A549 (cell line): ENCODE measurements at regions not wholly inside any gene's neighbourhood (a gene's known extent, or its start where the extent isn't known, plus 50 kb on each side); places are given as distances from the start of the nearest gene placed in this dataset.
"Not testable (repeated sequence)": the region's sequence is repeated elsewhere in the genome, so short reads cannot be mapped to it uniquely, and the experiment has no call there.

Experiments
- ATAC-seq, 2 experiments: fragments of 200-7000 bp in 1 of 2; fragments of >200 bp in 1 of 2; cut with Nextera tagmentation in 1 of 2; cut with Tn5 transposase in 1 of 2; 3 replicates each; pipeline versions ENCODE4 v1.8.0 to v1.9.1; 2018 to 2020; ENCODE audit warnings: mild to moderate bottlenecking in 1 of 2, moderate library complexity in 1 of 2
- CTCF ChIA-PET: fragments of 300-600 bp; sonication (Branson Sonifier 250); formaldehyde crosslinking; extraction: SDS; loops from one replicate; lab custom pipeline; 2021; ENCODE audit warnings: antibody characterized with exemption, inconsistent platforms; lab: Yijun Ruan, JAX
- POLR2A ChIA-PET: fragments of 350-600 bp; formaldehyde crosslinking; extraction: SDS; loops from one replicate; lab custom pipeline; 2021; ENCODE audit warnings: antibody characterized with exemption, inconsistent platforms; lab: Yijun Ruan, JAX
- DNase-seq, 2 experiments: peaks; one replicate each; pipeline versions ENCODE4 v3.0.0 to v3.0.0-alpha.2; 2011 to 2016; ENCODE audit warnings: low read depth in 1 of 2, low spot score in 1 of 2
- FAIRE-seq: peaks from 2 replicates; lab custom pipeline; 2011; peaks lifted over from hg19 to GRCh38; lab: Jason Lieb, UNC
- H3K27ac ChIP-seq, 2 experiments: fragments of >200 bp; sonication (Bioruptor Twin); formaldehyde crosslinking; 3 replicates each; pipeline ENCODE4 v1.5.1; 2016 to 2017
- H3K4me1 ChIP-seq: fragments of >200 bp; sonication (Bioruptor Twin); formaldehyde crosslinking; 3 replicates; pipeline ENCODE4 v1.6.1; 2016
- H3K4me2 ChIP-seq: fragments of >200 bp; sonication (Bioruptor Twin); formaldehyde crosslinking; 3 replicates; pipeline ENCODE4 v1.6.1; 2016
- H3K4me3 ChIP-seq: fragments of >200 bp; sonication (Bioruptor Twin); formaldehyde crosslinking; 3 replicates; pipeline ENCODE4 v1.5.1; 2016
- H3K9me3 ChIP-seq: fragments of >200 bp; sonication (Bioruptor Twin); formaldehyde crosslinking; 3 replicates; pipeline ENCODE4 v1.6.1; 2016
- ATOH8 ChIP-seq: fragments of 250-450 bp; sonication (Bioruptor Pico); IDR thresholded peaks from 2 replicates; pipeline ENCODE4 v1.5.0; 2020; ENCODE audit warnings: low read depth, mild to moderate bottlenecking, moderate library complexity
- ELK1 ChIP-seq: fragments of 150-350 bp; IDR thresholded peaks from 2 replicates; pipeline ENCODE4 v1.6.1; 2014; ENCODE audit warnings: low read depth, mild to moderate bottlenecking, low read length
- HES2 ChIP-seq: fragments of >200 bp; sonication (Bioruptor Twin); formaldehyde crosslinking; IDR thresholded peaks from 2 replicates; pipeline ENCODE4 v1.6.1; 2016
- HMGXB4 ChIP-seq: fragments of 250-450 bp; sonication (Bioruptor Pico); IDR thresholded peaks from 2 replicates; pipeline ENCODE4 v1.5.0; 2021; ENCODE audit warnings: mild to moderate bottlenecking, moderate library complexity, borderline replicate concordance
- NFE2L2 ChIP-seq: fragments of 150-350 bp; conservative IDR thresholded peaks from 2 replicates; pipeline ENCODE4 v1.6.1; 2014; ENCODE audit warnings: low read length
- NPAS2 ChIP-seq: fragments of 250-450 bp; sonication (Bioruptor Pico); IDR thresholded peaks from 2 replicates; pipeline ENCODE4 v1.8.0; 2022; ENCODE audit warnings: mild to moderate bottlenecking, moderate library complexity, borderline replicate concordance
- PBX3 ChIP-seq: IDR thresholded peaks from 2 replicates; pipeline ENCODE4 v1.6.1; 2012
- POLR2AphosphoS2 ChIP-seq: conservative IDR thresholded peaks from 2 replicates; pipeline ENCODE4 v1.6.1; 2012; ENCODE audit warnings: low read length, improper control_type of control experiment, inconsistent platforms
- RARB ChIP-seq: fragments of 250-450 bp; sonication (Bioruptor Pico); IDR thresholded peaks from 2 replicates; pipeline ENCODE4 v1.8.0; 2021; ENCODE audit warnings: mild to moderate bottlenecking, moderate library complexity
- REST ChIP-seq: fragments of 200-600 bp; sonication (generic); IDR thresholded peaks from 2 replicates; pipeline ENCODE4 v1.6.1; 2016; ENCODE audit warnings: antibody characterized with exemption, mild to moderate bottlenecking, moderate library complexity
- RFX5 ChIP-seq: fragments of 450-650 bp; IDR thresholded peaks from 2 replicates; pipeline ENCODE4 v1.7.1; 2014; ENCODE audit warnings: antibody characterized with exemption, mild to moderate bottlenecking, moderate library complexity
- TP53 ChIP-seq: fragments of 250-450 bp; sonication (Bioruptor Pico); IDR thresholded peaks from 2 replicates; pipeline ENCODE4 v1.5.0; 2021; ENCODE audit warnings: mild to moderate bottlenecking, moderate library complexity
- USF2 ChIP-seq: fragments of 450-650 bp; IDR thresholded peaks from 2 replicates; pipeline ENCODE4 v1.6.1; 2014; ENCODE audit warnings: antibody characterized with exemption
- whole genome bisulfite sequencing: methylation state at CpG from one replicate; pipeline ENCODE4 v1.1.6; 2017; ENCODE audit errors: missing lambda C conversion rate; 5-methylcytosine and 5-hydroxymethylcytosine counted together

- Histone ChIP-seq H3K27ac (no peak overlapping the region), H3K4me2 (no peak overlapping the region), H3K4me3 (no peak overlapping the region), H3K4me1 (no peaks in the 10 kb centered on the region), H3K9me3 (no peaks in the 10 kb centered on the region)
- TF ChIP-seq NFE2L2: no peak
- TF ChIP-seq HMGXB4 (CRISPR knock-in tag): no peak
- no peak for TF ChIP-seq HES2
- no peak for TF ChIP-seq RFX5
- no peak for TF ChIP-seq USF2
- no peak for TF ChIP-seq ATOH8
- no peak for TF ChIP-seq PBX3
- TF ChIP-seq TP53 (CRISPR knock-in tag): no peak
- no peak for TF ChIP-seq RARB
- WGBS: 63% methylated on average over 13 of the region's 13 CpGs
- POLR2A ChIA-PET: no interaction called here
- no peak for ATAC-seq
- FAIRE-seq: no peak
- no peak for DNase-seq
- CTCF ChIA-PET: no interaction called here
Observed at GRCh38 chr10:11663763-11664555, 52.5 kb upstream of the USP6NL start.

- H3K4me1 ChIP-seq, H3K4me2 ChIP-seq, POLR2A ChIA-PET, FAIRE-seq, CTCF ChIA-PET, DNase-seq, H3K9me3 ChIP-seq, H3K4me3 ChIP-seq, ATAC-seq, H3K27ac ChIP-seq: not testable (repeated sequence)
- 93% methylated on average over 5 of the region's 5 CpGs for WGBS
Observed at GRCh38 chr10:11663126-11663515, 51.7 kb upstream of the USP6NL start.

GRCh38 chr10:11661441-11661840, 50.0 kb upstream of the USP6NL start:
- POLR2A ChIA-PET: no interaction called here
- TF ChIP-seq ATOH8 (no peak), RARB (no peak), ELK1 (no peak), POLR2AphosphoS2 (no peak), NPAS2 (CRISPR knock-in tag) (no peak), REST (no peak), NFE2L2 (no peak)
- 84% methylated on average over 5 of the region's 5 CpGs for WGBS
- H3K27ac ChIP-seq: no peak overlapping the region
- H3K9me3 ChIP-seq: no peaks in the 10 kb centered on the region
- FAIRE-seq (no peak), DNase-seq (no peak), ATAC-seq (no peak)
- no peak overlapping the region for H3K4me2 ChIP-seq
- no peak overlapping the region for H3K4me3 ChIP-seq
- CTCF ChIA-PET: interaction anchor here (0.9 to 1.1 kb wide), 2 partner anchors 10 to 17 kb away, joined by 3 to 8 read pairs; no protein-coding TSS in a partner anchor
- H3K4me1 ChIP-seq: no peaks in the 10 kb centered on the region
